ENCODE measurements at regions not wholly inside any gene's neighbourhood (a gene's known extent, or its start where the extent isn't known, plus 50 kb on each side); places are given as distances from the start of the nearest gene placed in this dataset.

DNA sequence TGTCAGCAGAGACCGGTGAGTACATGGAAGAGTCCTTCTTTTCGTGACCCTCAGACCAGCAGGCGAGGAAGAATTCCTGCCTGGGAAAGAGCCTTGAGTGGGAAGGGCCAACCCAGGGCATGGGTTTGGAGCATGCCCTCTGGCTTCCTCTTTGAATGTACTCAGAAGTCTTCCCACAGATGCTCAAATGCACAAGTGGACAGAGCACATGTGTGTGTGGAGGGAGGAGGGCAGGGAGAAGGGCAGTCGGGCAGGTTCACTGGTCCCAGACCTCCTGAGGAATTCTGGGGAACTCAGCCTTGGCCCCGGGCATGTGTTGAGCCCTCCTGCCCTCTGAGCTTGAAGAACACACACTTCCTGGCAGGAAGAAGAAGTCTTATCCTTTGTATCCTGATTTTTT is 63.2 kb upstream of the HELT start:
- H3K9me3 ChIP-seq (replicated peaks; ENCODE audit: control insufficient read depth, insufficient read depth, low read length), result no peaks in the 10 kb centered on the region
- SMC1A ChIA-PET (ENCODE audit: uncharacterized antibody, unreplicated experiment), result interaction anchor here (1.3 kb wide), 1 partner anchor 210 kb away, joined by 3 read pairs; no protein-coding TSS in a partner anchor
- POLR2A ChIA-PET, result no interaction called here
- ATAC-seq, result no peak
- H3K4me1 ChIP-seq (ENCODE audit: control insufficient read depth, insufficient read depth, low read length), result 0 out of 2 replicates have a peak, but pooled peaks cover 3% of the 10 kb centered on the region
- H3K27me3 ChIP-seq (replicated peaks in 1 of 2; ENCODE audit: control insufficient read depth in 2 of 2, insufficient read depth in 2 of 2, low read length in 1 of 2), result no peaks in the 10 kb centered on the region; a peak in 1 of 4 replicates
- H3K79me2 ChIP-seq (ENCODE audit: control insufficient read depth, insufficient read depth, low read length), result no peaks in the 10 kb centered on the region
- no peaks in the 10 kb centered on the region for H3K36me3 ChIP-seq (ENCODE audit: control insufficient read depth in 2 of 2, insufficient read depth in 2 of 2, low read length in 1 of 2)
- no peak for FAIRE-seq
- no peak overlapping the region for H3K9ac ChIP-seq (ENCODE audit: control insufficient read depth, insufficient read depth, low read length)
- no peak overlapping the region for H3K4me2 ChIP-seq (ENCODE audit: control insufficient read depth, insufficient read depth)
- BruUV-seq (replicated peaks), result no TSS peak
- RAD21 ChIA-PET (ENCODE audit: unreplicated experiment), result no interaction called here
- intact Hi-C loops (cut with micrococcal nuclease; ENCODE audit: unreplicated experiment) (loop anchor here (5.0 kb wide), 1 partner anchor 713 kb away; no protein-coding TSS in a partner anchor), in situ Hi-C loops (cut with MboI) (no loop called here)
- 48% methylated on average over 5 of the region's 5 CpGs for WGBS (ENCODE audit: insufficient coverage, insufficient replicate concordance, low lambda C conversion rate, missing lambda C conversion rate)
- H4K20me1 ChIP-seq (ENCODE audit: control insufficient read depth, insufficient read depth), result no peaks in the 10 kb centered on the region
- CTCF ChIA-PET, result no interaction called here
- H3K27ac ChIP-seq (ENCODE audit: control insufficient read depth, insufficient read depth), result no peak overlapping the region
- no peak for DNase-seq (ENCODE audit: low read depth, low spot score)
- no peak overlapping the region; the same call in 1 of the 2 replicates for H2AFZ ChIP-seq (ENCODE audit: control insufficient read depth, low read depth, low read length)
- H3K4me3 ChIP-seq, result no peak overlapping the region
- no peak for TF ChIP-seq TBL1XR1 (IDR thresholded peaks at IDR 0.05; ENCODE audit: low read depth, low read length)
- no peak for TF ChIP-seq STAT3 (IDR thresholded peaks at IDR 0.05; ENCODE audit: low read depth, low read length)
- TF ChIP-seq RB1 (IDR thresholded peaks at IDR 0.05; ENCODE audit: borderline replicate concordance), result no peak
- TF ChIP-seq SUPT20H (IDR thresholded peaks at IDR 0.05; ENCODE audit: borderline replicate concordance, control insufficient read depth, low read depth, low read length), result no peak
- TF ChIP-seq, protein P1, sequence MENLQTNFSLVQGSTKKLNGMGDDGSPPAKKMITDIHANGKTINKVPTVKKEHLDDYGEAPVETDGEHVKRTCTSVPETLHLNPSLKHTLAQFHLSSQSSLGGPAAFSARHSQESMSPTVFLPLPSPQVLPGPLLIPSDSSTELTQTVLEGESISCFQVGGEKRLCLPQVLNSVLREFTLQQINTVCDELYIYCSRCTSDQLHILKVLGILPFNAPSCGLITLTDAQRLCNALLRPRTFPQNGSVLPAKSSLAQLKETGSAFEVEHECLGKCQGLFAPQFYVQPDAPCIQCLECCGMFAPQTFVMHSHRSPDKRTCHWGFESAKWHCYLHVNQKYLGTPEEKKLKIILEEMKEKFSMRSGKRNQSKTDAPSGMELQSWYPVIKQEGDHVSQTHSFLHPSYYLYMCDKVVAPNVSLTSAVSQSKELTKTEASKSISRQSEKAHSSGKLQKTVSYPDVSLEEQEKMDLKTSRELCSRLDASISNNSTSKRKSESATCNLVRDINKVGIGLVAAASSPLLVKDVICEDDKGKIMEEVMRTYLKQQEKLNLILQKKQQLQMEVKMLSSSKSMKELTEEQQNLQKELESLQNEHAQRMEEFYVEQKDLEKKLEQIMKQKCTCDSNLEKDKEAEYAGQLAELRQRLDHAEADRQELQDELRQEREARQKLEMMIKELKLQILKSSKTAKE (IDR thresholded peaks at IDR 0.05; ENCODE audit: low read depth, poor library complexity, severe bottlenecking), result no peak
- TF ChIP-seq MTA3 (IDR thresholded peaks at IDR 0.05; ENCODE audit: borderline replicate concordance, low read length), result no peak
- TF ChIP-seq, protein P2, sequence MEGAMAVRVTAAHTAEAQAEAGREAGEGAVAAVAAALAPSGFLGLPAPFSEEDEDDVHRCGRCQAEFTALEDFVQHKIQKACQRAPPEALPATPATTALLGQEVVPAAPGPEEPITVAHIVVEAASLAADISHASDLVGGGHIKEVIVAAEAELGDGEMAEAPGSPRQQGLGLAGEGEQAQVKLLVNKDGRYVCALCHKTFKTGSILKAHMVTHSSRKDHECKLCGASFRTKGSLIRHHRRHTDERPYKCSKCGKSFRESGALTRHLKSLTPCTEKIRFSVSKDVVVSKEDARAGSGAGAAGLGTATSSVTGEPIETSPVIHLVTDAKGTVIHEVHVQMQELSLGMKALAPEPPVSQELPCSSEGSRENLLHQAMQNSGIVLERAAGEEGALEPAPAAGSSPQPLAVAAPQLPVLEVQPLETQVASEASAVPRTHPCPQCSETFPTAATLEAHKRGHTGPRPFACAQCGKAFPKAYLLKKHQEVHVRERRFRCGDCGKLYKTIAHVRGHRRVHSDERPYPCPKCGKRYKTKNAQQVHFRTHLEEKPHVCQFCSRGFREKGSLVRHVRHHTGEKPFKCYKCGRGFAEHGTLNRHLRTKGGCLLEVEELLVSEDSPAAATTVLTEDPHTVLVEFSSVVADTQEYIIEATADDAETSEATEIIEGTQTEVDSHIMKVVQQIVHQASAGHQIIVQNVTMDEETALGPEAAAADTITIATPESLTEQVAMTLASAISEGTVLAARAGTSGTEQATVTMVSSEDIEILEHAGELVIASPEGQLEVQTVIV (IDR thresholded peaks at IDR 0.05; ENCODE audit: borderline replicate concordance, partially characterized antibody), result no peak
- no peak for TF ChIP-seq ZZZ3 (IDR thresholded peaks at IDR 0.05; ENCODE audit: control insufficient read depth, insufficient read length, low read depth)
- TF ChIP-seq ZSCAN29 (IDR thresholded peaks at IDR 0.05), result no peak
- TF ChIP-seq ZNF217 (IDR thresholded peaks at IDR 0.05), result no peak
- TF ChIP-seq RELA (IDR thresholded peaks at IDR 0.05; ENCODE audit: borderline replicate concordance, partially characterized antibody), result no peak
- no peak for TF ChIP-seq PML (IDR thresholded peaks at IDR 0.05; ENCODE audit: low read length)
- TF ChIP-seq STAT1 (conservative IDR thresholded peaks at IDR 0.05), result no peak
- TF ChIP-seq TCF7 (IDR thresholded peaks at IDR 0.05; ENCODE audit: borderline replicate concordance), result no peak
- TF ChIP-seq, protein P3, sequence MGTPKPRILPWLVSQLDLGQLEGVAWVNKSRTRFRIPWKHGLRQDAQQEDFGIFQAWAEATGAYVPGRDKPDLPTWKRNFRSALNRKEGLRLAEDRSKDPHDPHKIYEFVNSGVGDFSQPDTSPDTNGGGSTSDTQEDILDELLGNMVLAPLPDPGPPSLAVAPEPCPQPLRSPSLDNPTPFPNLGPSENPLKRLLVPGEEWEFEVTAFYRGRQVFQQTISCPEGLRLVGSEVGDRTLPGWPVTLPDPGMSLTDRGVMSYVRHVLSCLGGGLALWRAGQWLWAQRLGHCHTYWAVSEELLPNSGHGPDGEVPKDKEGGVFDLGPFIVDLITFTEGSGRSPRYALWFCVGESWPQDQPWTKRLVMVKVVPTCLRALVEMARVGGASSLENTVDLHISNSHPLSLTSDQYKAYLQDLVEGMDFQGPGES (IDR thresholded peaks at IDR 0.05), result no peak
- no peak for TF ChIP-seq RFX5 (IDR thresholded peaks at IDR 0.05; ENCODE audit: low read depth, low read length)
- TF ChIP-seq, protein P4, sequence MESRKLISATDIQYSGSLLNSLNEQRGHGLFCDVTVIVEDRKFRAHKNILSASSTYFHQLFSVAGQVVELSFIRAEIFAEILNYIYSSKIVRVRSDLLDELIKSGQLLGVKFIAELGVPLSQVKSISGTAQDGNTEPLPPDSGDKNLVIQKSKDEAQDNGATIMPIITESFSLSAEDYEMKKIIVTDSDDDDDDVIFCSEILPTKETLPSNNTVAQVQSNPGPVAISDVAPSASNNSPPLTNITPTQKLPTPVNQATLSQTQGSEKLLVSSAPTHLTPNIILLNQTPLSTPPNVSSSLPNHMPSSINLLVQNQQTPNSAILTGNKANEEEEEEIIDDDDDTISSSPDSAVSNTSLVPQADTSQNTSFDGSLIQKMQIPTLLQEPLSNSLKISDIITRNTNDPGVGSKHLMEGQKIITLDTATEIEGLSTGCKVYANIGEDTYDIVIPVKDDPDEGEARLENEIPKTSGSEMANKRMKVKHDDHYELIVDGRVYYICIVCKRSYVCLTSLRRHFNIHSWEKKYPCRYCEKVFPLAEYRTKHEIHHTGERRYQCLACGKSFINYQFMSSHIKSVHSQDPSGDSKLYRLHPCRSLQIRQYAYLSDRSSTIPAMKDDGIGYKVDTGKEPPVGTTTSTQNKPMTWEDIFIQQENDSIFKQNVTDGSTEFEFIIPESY (IDR thresholded peaks at IDR 0.05), result no peak
